GM19239 (cell line): ENCODE measurements at regions not wholly inside any gene's neighbourhood (a gene's known extent, or its start where the extent isn't known, plus 50 kb on each side); places are given as distances from the start of the nearest gene placed in this dataset.

ENCODE experiments used
- DNase-seq: peaks from one replicate; pipeline ENCODE4 v3.0.0; 2011; ENCODE audit warnings: low spot score; ENCODE audit not compliant: insufficient read length
- FAIRE-seq: peaks from 2 replicates; lab custom pipeline; 2011; peaks lifted over from hg19 to GRCh38; lab: Jason Lieb, UNC

- DNase-seq (no peak), FAIRE-seq (no peak)
These were observed 139.3 kb downstream of the MBL2 start for GRCh38 chr10:52633266-52633665.

DNA sequence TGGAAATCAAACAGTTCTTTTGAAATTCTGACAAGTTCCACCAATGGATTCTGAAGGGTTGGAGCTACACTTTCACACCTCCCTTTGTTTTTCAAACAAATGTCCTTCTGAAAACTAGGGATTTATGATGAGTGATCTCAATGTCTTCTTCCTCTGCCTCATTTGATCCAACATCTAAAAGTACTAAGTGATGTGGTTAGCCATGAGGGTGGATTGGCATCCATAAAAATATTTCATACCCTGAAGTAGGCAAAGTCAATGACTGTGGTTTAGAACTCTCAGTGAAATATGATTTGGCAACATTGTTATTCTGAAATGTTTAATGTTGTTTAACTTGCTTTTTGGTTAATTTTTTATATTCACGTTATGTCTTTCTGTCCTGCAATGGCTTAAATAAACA lies 136.9 kb downstream of the MBL2 start:
- DNase-seq (no peak), FAIRE-seq (no peak)

DNA sequence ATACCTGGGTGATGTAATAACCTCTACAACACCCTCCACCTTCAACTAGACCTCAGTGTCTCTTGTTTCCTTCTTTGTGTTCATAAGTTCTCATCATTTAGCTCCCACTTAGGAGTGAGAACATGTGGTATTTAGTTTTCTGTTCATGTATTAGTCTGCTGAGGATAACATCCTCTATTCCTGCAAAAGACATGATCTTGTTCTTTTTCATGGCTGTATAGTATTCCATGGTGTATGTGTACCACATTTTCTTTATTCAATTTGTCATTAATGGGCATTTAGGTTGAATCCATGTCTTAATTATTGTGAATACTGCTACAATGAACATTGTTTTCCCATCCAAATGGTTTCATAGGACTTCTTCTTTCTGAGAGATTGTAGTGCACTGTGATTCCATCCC lies 135.7 kb downstream of the MBL2 start:
- no peak for FAIRE-seq

GRCh38 chr10:52637592-52637991 lies 135.0 kb downstream of the MBL2 start:
- FAIRE-seq (no peak), DNase-seq (no peak)

More for the DNA sequence above, 135.7 kb downstream of the MBL2 start:
- no peak for DNase-seq

- DNase-seq (no peak), FAIRE-seq (no peak)
These were observed 132.9 kb downstream of the MBL2 start for GRCh38 chr10:52639652-52640051.

- FAIRE-seq, result no peak
- no peak for DNase-seq
These were observed 130.4 kb downstream of the MBL2 start for GRCh38 chr10:52642208-52642607.

GRCh38 chr10:52644373-52645186 lies 128.0 kb downstream of the MBL2 start:
- FAIRE-seq, result peak; percentile 81
- peak; percentile 2 for DNase-seq

- no peak for DNase-seq
- FAIRE-seq, result no peak
These were observed 127.3 kb downstream of the MBL2 start for GRCh38 chr10:52645187-52645758.

DNA sequence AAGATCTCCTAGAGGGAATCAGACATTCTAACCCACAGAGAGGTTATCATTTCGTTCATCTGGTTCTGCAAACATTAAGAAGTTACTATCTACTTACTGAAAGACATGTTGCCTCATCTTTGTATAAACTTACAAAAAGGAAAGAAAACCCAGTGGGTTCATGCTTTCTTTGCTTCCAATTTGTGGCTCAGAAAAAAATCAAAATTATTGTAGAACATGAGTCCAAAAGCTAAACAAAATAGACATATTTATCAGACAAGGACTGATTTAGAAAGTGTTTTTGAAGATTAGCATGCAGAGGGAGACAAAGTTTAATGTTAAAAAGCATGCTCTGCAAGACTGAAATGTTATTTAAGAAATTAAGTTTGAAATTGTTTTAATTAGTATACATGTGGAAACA lies 123.1 kb downstream of the MBL2 start:
- no peak for DNase-seq
- no peak for FAIRE-seq

DNA sequence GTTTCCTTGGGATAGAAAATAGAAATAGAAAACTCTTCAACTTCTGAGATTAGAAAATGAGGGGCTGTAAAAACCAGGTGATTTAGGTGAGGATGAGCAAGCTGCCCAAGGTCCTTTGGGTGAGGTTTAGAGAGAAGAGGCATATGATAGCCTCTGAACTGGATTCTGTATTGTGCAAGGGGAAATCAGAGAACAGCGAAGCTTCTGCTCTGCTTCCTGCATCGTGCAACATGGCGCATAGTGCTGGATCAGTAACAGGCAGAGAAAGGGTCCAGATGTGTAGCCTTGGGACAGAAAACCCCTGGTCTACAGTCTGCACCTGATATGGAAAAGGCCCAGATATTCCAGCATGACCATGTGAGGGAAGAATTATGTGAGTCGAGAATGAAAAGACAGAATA lies 121.7 kb downstream of the MBL2 start:
- DNase-seq (no peak), FAIRE-seq (no peak)

- DNase-seq, result no peak
- FAIRE-seq, result no peak
These were observed 121.3 kb downstream of the MBL2 start for GRCh38 chr10:52651293-52651692.

GRCh38 chr10:52652431-52653262 lies 119.9 kb downstream of the MBL2 start:
- FAIRE-seq, result no peak
- DNase-seq, result no peak

DNA sequence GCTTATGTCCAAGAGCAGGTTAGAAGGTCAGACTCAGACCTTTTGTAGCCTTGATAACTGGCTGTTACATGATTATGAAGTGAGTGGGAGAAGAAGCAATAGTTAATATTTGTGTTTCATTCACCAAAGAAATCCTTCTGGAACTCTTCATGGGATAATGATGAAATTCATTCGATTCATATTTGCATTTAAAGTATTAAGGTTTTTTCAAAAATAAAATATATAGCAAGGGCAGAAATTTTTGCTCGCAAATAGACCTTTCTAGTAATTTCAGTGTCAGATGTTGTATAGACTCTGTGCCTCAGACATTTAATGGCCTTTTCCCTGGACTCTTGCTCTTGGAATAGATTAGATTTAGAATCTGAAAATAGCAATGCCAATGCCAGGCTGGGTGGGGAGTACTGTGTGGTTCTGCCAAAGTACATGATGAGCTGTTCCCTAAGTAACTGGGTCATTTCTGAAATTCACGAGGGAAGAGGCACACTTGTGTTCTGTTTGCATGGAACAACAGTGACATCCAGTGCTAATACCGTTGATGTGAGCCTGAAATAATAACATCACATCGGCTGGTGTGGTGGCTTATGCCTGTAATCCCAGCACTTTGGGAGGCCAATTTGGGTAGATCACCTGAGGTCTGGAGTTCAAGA lies 119.2 kb downstream of the MBL2 start:
- DNase-seq (no peak), FAIRE-seq (no peak)

GRCh38 chr10:52654201-52654600 lies 118.4 kb downstream of the MBL2 start:
- FAIRE-seq (no peak), DNase-seq (no peak)

DNA sequence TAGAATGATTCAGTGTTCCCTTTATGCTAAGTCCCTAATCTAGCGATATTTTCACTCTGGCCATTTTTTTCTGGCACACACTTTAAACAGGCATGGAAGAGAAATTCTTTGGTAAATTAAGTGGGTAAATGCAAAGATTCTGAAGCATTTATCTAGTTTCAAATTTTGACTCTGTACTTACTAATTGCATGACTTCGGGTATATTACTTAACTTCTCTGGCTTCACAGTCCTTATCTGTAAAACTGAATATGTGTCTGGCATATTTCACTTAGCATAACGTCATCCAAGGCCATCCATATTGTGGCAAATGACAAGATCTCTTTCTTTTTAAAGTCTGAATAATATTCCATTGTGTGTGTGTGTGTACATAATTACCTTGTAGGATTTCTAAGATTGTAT lies 114.5 kb downstream of the MBL2 start:
- FAIRE-seq (no peak), DNase-seq (no peak)

DNA sequence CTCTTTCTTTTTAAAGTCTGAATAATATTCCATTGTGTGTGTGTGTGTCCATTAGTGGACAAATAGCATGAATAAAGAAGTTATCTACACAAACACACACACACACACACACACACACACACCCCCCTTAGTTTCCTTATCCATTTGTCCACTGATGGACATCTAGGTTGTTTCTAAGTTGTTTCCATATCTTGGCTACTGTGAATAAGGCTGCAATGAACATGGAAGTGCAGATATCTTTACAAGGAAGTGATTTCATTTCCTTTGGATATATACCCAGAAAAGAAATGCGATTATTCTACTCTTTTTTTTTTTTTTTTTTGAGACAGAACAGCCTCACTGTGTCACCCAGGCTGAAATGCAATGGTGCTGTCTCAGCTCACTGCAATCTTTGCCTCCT lies 113.5 kb downstream of the MBL2 start:
- DNase-seq (no peak), FAIRE-seq (no peak)

- DNase-seq (no peak), FAIRE-seq (no peak)
These were observed 110.3 kb downstream of the MBL2 start for GRCh38 chr10:52662256-52662655.

DNA sequence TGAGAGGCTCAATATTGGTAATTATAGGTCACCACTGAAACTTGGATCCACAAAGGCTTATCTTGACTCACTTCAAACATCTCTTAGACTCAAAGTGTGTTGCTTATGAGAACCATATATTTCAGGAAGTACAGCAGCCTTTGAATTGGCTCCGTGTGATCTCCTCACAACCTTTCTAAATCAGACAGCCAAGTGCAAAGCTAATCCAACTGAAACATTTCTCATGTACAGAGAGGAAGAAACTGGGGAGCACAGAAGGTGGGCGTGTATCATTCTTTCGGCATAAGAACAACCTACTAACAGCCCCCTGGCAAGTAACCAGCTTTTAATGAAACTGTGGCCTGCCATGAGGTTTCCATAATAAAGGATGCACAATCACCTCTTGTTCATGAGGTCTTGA lies 109.4 kb downstream of the MBL2 start:
- FAIRE-seq (no peak), DNase-seq (no peak)

GRCh38 chr10:52664629-52665028 lies 108.0 kb downstream of the MBL2 start:
- DNase-seq (no peak), FAIRE-seq (no peak)

DNA sequence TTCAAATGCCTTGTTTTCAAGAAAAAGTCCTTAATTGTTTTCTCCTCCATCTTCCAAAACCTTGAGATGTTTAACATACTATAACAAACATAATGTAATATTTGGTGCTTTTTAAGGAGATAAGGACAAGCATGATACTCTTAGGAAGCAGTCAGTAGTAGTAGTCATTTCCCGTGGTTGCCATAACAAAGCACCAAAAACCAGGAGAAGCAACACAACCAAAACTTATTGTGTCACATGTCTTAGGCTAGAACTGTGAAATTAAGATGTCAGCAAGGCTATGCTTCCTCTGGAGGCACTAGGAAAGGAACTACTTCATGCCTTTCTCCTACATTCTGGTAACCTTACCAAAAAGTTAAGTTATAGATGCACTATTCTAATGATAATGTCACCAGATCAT lies 106.8 kb downstream of the MBL2 start:
- DNase-seq (no peak), FAIRE-seq (no peak)

DNA sequence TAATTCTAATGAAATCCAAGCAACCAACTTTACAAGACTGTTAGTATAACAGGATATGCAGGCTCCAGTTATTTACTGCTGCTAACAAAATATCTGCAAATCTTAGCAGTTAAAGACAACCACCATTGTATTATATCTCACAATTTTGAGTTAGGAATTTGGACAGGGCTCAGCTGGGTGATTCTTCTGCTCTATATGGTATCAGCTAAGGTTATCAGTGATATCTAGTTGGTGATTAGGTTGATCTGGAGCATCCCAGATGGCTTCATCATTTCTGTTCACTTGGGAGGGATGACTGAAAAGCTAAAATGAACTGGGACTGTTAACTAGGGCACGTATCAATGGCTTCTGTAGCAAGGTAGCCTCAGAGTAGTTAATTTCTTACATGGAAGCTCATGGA lies 105.7 kb downstream of the MBL2 start:
- no peak for DNase-seq
- no peak for FAIRE-seq
